ENCODE measurements at regions not wholly inside any gene's neighbourhood (a gene's known extent, or its start where the extent isn't known, plus 50 kb on each side); places are given as distances from the start of the nearest gene placed in this dataset.

DNA sequence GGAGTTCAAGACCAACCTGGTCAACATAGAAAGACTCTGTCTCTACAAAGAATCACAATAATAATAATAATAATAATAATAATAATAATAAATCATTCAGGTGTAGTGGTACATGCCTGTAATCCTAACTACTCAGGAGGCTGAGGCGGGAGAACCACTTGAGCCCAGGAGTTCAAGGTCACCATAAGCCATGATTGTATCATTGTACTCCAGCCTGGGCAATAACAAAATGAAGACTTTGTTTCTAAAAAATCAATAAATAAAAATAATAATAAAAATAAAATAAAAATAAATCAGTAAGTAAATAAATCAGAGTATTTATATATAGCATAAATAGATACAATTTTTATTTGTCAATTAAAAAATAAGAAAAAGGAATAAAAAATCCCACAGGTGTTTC is 1636.4 kb downstream of the SLITRK1 start:
- ChIA-PET POLR2A (no interaction called here), CTCF (no interaction called here)
- DNase-seq (no peak), ATAC-seq (ENCODE audit: low read depth) (no peak)
- Mint-ChIP-seq H3K27me3 (no peaks in the 10 kb centered on the region), H3K4me3 (no peak overlapping the region), H3K36me3 (ENCODE audit: low read depth) (no peaks in the 10 kb centered on the region), H3K27ac (no peak overlapping the region), H3K9me3 (peaks cover 7% of the 10 kb centered on the region), H3K4me1 (no peaks in the 10 kb centered on the region)
- TF ChIP-seq, protein P1, sequence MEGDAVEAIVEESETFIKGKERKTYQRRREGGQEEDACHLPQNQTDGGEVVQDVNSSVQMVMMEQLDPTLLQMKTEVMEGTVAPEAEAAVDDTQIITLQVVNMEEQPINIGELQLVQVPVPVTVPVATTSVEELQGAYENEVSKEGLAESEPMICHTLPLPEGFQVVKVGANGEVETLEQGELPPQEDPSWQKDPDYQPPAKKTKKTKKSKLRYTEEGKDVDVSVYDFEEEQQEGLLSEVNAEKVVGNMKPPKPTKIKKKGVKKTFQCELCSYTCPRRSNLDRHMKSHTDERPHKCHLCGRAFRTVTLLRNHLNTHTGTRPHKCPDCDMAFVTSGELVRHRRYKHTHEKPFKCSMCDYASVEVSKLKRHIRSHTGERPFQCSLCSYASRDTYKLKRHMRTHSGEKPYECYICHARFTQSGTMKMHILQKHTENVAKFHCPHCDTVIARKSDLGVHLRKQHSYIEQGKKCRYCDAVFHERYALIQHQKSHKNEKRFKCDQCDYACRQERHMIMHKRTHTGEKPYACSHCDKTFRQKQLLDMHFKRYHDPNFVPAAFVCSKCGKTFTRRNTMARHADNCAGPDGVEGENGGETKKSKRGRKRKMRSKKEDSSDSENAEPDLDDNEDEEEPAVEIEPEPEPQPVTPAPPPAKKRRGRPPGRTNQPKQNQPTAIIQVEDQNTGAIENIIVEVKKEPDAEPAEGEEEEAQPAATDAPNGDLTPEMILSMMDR (IDR thresholded peaks at IDR 0.05) = no peak
- intact Hi-C loops (cut with micrococcal nuclease) = no loop called here

DNA sequence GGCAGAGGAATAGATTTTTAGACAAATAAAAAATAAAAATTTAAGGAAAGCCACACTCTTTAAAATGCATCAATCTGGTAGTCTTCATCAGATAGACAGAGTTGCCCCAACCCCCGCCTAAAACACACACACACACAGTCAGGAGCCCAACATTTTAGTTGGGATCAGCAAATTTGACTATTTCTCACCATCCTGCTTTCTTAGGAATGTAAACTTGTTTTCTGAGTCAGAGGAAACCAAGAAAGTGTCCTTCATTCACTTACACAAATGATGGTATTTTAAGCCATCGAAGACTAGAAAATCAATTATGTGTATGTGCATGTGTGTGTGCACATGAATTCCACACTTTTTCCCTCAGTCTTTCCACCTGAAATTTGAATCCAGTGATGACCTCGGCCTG is 1657.5 kb downstream of the SLITRK1 start:
- H3K27ac Mint-ChIP-seq = no peak overlapping the region
- DNase-seq (no peak), ATAC-seq (ENCODE audit: low read depth) (no peak)
- POLR2A ChIA-PET = no interaction called here
- H3K36me3 Mint-ChIP-seq (ENCODE audit: low read depth) = no peaks in the 10 kb centered on the region
- H3K9me3 Mint-ChIP-seq = peaks cover 11% of the 10 kb centered on the region
- CTCF ChIA-PET = no interaction called here
- H3K4me3 Mint-ChIP-seq = no peak overlapping the region
- intact Hi-C loops (cut with micrococcal nuclease) = no loop called here
- TF ChIP-seq, protein P1 (IDR thresholded peaks at IDR 0.05) = no peak
- H3K27me3 Mint-ChIP-seq = no peaks in the 10 kb centered on the region
- no peaks in the 10 kb centered on the region for H3K4me1 Mint-ChIP-seq

DNA sequence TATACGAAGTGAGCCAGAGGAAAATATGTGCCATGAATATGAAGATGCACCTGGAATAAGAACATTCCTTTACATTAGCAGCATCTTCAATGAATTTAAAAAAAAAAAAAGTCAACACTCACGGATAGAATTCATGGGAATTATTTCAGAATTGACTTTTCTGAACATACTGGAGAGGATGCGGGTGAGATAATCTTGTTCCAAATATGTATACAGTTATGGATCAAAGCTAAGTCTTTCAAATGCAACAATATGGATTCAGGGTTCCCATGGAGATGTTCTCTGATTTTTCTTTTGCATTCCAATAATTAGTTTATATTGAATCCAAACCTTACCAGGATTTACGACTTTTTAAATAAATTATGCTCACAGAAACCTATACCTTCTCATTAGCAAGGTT is 1660.7 kb downstream of the SLITRK1 start:
- Mint-ChIP-seq H3K36me3 (ENCODE audit: low read depth) (no peaks in the 10 kb centered on the region), H3K27ac (no peak overlapping the region), H3K4me3 (no peak overlapping the region), H3K9me3 (peaks cover 11% of the 10 kb centered on the region), H3K27me3 (no peaks in the 10 kb centered on the region), H3K4me1 (no peaks in the 10 kb centered on the region)
- POLR2A ChIA-PET = no interaction called here
- DNase-seq (no peak), ATAC-seq (ENCODE audit: low read depth) (no peak)
- CTCF ChIA-PET = no interaction called here
- TF ChIP-seq, protein P1 (IDR thresholded peaks at IDR 0.05) = no peak
- intact Hi-C loops (cut with micrococcal nuclease) = no loop called here

DNA sequence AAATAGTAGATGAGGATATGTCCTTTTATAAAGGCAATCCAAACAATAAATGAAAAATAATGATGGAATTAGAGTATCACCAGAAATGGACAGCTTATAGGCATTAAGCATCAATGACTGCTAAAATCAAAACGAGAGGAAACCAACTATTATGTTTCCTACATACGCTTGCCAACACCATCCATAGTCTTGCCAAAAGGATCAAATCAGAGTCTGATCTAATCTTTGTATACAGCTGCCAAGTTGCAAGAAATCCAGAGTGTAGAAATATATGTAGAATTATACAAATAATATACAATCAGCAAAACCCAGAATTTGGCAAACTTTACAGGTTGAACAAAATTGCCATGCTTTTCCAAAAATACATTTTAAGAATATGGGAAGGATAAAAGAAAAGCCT is 1661.6 kb downstream of the SLITRK1 start:
- intact Hi-C loops (cut with micrococcal nuclease) = no loop called here
- H3K27me3 Mint-ChIP-seq = no peaks in the 10 kb centered on the region
- POLR2A ChIA-PET = no interaction called here
- ATAC-seq (ENCODE audit: low read depth) (no peak), DNase-seq (no peak)
- no peaks in the 10 kb centered on the region for H3K36me3 Mint-ChIP-seq (ENCODE audit: low read depth)
- peaks cover 12% of the 10 kb centered on the region for H3K9me3 Mint-ChIP-seq
- H3K4me3 Mint-ChIP-seq = no peak overlapping the region
- H3K27ac Mint-ChIP-seq = no peak overlapping the region
- H3K4me1 Mint-ChIP-seq = no peaks in the 10 kb centered on the region
- TF ChIP-seq, protein P1 (IDR thresholded peaks at IDR 0.05) = no peak
- CTCF ChIA-PET = no interaction called here

DNA sequence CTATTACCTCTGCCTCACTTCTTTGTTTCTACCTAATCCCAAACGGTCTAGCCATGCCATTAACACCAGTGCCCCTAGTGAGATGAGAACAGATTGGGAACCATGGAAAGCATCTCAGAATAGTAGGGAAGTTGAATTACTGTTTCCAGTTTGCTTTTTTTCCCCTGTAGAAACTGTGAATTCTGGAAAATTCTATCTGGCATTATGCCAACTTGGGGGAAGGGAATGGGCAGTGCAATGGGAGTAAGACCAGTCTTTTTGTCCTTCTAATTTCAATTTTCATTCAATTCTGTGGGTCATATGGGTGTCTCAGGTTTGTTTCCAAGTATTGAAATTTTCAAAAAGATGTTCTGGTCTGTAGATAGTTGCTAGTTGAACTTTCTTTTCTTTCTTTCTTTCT is 1666.1 kb downstream of the SLITRK1 start:
- ChIA-PET POLR2A (no interaction called here), CTCF (no interaction called here)
- DNase-seq (no peak), ATAC-seq (ENCODE audit: low read depth) (no peak)
- TF ChIP-seq, protein P1 (IDR thresholded peaks at IDR 0.05) = no peak
- Mint-ChIP-seq H3K4me1 (no peaks in the 10 kb centered on the region), H3K36me3 (ENCODE audit: low read depth) (no peaks in the 10 kb centered on the region), H3K27me3 (no peaks in the 10 kb centered on the region), H3K4me3 (no peak overlapping the region), H3K27ac (no peak overlapping the region), H3K9me3 (peaks cover 18% of the 10 kb centered on the region)
- intact Hi-C loops (cut with micrococcal nuclease) = no loop called here
